B cell (primary cell): ENCODE measurements at regions not wholly inside any gene's neighbourhood (a gene's known extent, or its start where the extent isn't known, plus 50 kb on each side); places are given as distances from the start of the nearest gene placed in this dataset.

Source experiments
- ATAC-seq: fragments of 200-7000 bp; cut with Tn5 transposase; one replicate; pipeline ENCODE4 v1.10.0; 2021; ENCODE audit warnings: low read depth, mild to moderate bottlenecking, moderate number of reproducible peaks, moderate library complexity
- CTCF ChIA-PET: fragments of 350-600 bp; sonication (Branson Sonifier 250); formaldehyde crosslinking; loops from one replicate; lab custom pipeline; 2021; ENCODE audit warnings: antibody characterized with exemption, inconsistent platforms; lab: Charles Lee
- POLR2A ChIA-PET: fragments of 350-600 bp; sonication (Branson Sonifier 250); formaldehyde crosslinking; loops from one replicate; lab custom pipeline; 2021; ENCODE audit warnings: antibody characterized with exemption; lab: Charles Lee
- DNase-seq: peaks from one replicate; pipeline ENCODE4 v3.0.0; 2013
- H2AFZ ChIP-seq: 2 replicates; pipeline ENCODE4 v1.6.1; 2012; ENCODE audit warnings: mild to moderate bottlenecking, low read depth, low read length; ENCODE audit not compliant: insufficient read depth, poor library complexity, severe bottlenecking
- H3K27ac ChIP-seq, 2 donors: 1 replicate in 1 of 2; 2 replicates in 1 of 2; pipeline ENCODE4 v1.5.1; 2012 to 2013; ENCODE audit warnings: low read length in 2 of 2, mild to moderate bottlenecking in 2 of 2, moderate library complexity in 1 of 2
- H3K27me3 ChIP-seq, 4 experiments: fragments of 200-600 bp in 1 of 4; sonication (generic) in 1 of 4; replicated peaks in 1 of 4; 1 replicate in 2 of 4; 2 replicates in 2 of 4; pipeline versions ENCODE4 v1.6.1 to v1.7.0; 2013 to 2016; ENCODE audit warnings: low read length in 3 of 4, mild to moderate bottlenecking in 2 of 4, mixed read lengths in 1 of 4, moderate library complexity in 1 of 4; ENCODE audit not compliant: insufficient read depth in 4 of 4, control insufficient read depth in 3 of 4; ENCODE audit errors: control extremely low read depth in 1 of 4
- H3K36me3 ChIP-seq, 2 experiments: replicated peaks in 1 of 2; 1 replicate in 1 of 2; 2 replicates in 1 of 2; pipeline versions ENCODE4 v1.6.1 to v1.7.1; 2013; ENCODE audit warnings: low read length in 1 of 2; ENCODE audit not compliant: insufficient read depth in 2 of 2, control insufficient read depth in 1 of 2; ENCODE audit errors: control extremely low read depth in 1 of 2, extremely low read depth in 1 of 2
- H3K4me1 ChIP-seq, 2 donors: fragments of 200-600 bp in 1 of 2; sonication (generic) in 1 of 2; 1 replicate in 1 of 2; 2 replicates in 1 of 2; pipeline versions ENCODE4 v1.5.1 to v1.6.1; 2013 to 2017; ENCODE audit warnings: low read length in 2 of 2; ENCODE audit not compliant: control insufficient read depth in 2 of 2, insufficient read depth in 2 of 2
- H3K4me2 ChIP-seq: replicated peaks from 2 replicates; pipeline ENCODE3; 2012; ENCODE audit warnings: mild to moderate bottlenecking, low read depth, low read length; ENCODE audit not compliant: poor library complexity, severe bottlenecking
- H3K4me3 ChIP-seq, 5 experiments: fragments of 200-600 bp in 1 of 5; sonication (generic) in 1 of 5; 1 replicate in 3 of 5; 2 replicates in 2 of 5; pipeline versions ENCODE4 v1.5.1 to v1.7.0; 2011 to 2016; ENCODE audit warnings: low read length in 4 of 5, mild to moderate bottlenecking in 4 of 5, low read depth in 2 of 5, control low read depth in 1 of 5, moderate library complexity in 1 of 5; ENCODE audit not compliant: insufficient read depth in 1 of 5; ENCODE audit errors: control extremely low read depth in 1 of 5, extremely low read depth in 1 of 5
- H3K79me2 ChIP-seq: fragments of 200-600 bp; sonication (generic); one replicate; pipeline ENCODE4 v1.6.0; 2016; ENCODE audit warnings: low read length; ENCODE audit not compliant: control insufficient read depth, insufficient read depth
- H3K9ac ChIP-seq: fragments of 200-600 bp; sonication (generic); 2 replicates; pipeline ENCODE4 v1.6.1; 2017; ENCODE audit warnings: mild to moderate bottlenecking, low read length, moderate library complexity
- H3K9me3 ChIP-seq, 3 donors: one replicate each; pipeline versions ENCODE4 v1.6.1 to v1.7.1; 2013; ENCODE audit warnings: low read length in 2 of 3; ENCODE audit not compliant: control insufficient read depth in 2 of 3, insufficient read depth in 1 of 3; ENCODE audit errors: control extremely low read depth in 1 of 3
- H4K20me1 ChIP-seq: 2 replicates; pipeline ENCODE4 v1.6.0; 2012; ENCODE audit warnings: mild to moderate bottlenecking, low read length; ENCODE audit not compliant: insufficient read depth, control insufficient read depth, poor library complexity, severe bottlenecking
- H3K27ac Mint-ChIP-seq: one replicate; pipeline ENCODE4 v1.8.0; 2021; ENCODE audit warnings: mixed read lengths
- H3K27me3 Mint-ChIP-seq: one replicate; pipeline ENCODE4 v1.8.0; 2021; ENCODE audit warnings: mixed read lengths
- H3K4me1 Mint-ChIP-seq: one replicate; pipeline ENCODE4 v1.8.0; 2021; ENCODE audit warnings: mixed read lengths
- H3K4me3 Mint-ChIP-seq: one replicate; pipeline ENCODE4 v1.8.0; 2021; ENCODE audit warnings: mixed read lengths
- H3K9me3 Mint-ChIP-seq: one replicate; pipeline ENCODE4 v1.8.0; 2022; ENCODE audit warnings: mixed read lengths; ENCODE audit not compliant: insufficient read depth
- EZH2 ChIP-seq: IDR thresholded peaks from 2 replicates; pipeline ENCODE4 v1.6.1; 2012; ENCODE audit warnings: borderline replicate concordance, low read depth, mild to moderate bottlenecking, moderate library complexity, low read length; ENCODE audit not compliant: insufficient read depth, poor library complexity, severe bottlenecking
- WGBS: methylation state at CpG from one replicate; pipeline ENCODE4 v1.1.5; 2013; ENCODE audit warnings: missing lambda C conversion rate; ENCODE audit not compliant: insufficient coverage; 5-methylcytosine and 5-hydroxymethylcytosine counted together
- intact Hi-C: fragments of 100-400 bp; cut with micrococcal nuclease; formaldehyde crosslinking; loops from one replicate; pipeline ENCODE4 v1.10.0; 2022
- TF ChIP-seq, protein P1 (sequence below): fragments of 200-600 bp; IDR thresholded peaks from one replicate; pipeline ENCODE4 v1.8.0; 2022; ENCODE audit warnings: antibody characterized with exemption, mild to moderate bottlenecking

DNA sequence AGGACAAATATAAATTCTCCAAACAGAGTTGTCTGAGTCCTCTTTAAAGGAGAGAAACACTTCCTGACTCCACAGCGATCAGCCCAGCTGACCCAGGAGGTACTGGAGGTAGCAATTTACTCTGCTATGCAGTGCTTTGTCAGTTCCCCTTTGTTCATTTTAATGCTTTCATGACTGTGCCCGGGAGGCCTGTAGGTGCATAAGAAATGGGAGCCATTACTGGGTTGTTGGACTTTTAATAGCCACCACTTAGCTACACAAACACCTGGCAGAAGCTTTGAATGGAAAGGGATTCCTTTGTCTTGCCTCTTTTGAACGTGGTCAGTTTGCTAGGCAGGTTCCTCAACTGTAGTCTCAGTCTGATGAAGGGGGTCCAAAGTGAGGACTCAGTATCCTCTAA is 59.0 kb upstream of the AFF2 start:
- CTCF ChIA-PET: no interaction called here

GRCh38 chrX:148443216-148443615 is 57.2 kb upstream of the AFF2 start:
- Histone ChIP-seq H3K4me1 (no peaks in the 10 kb centered on the region), H3K36me3 (no peaks in the 10 kb centered on the region), H3K4me3 (no peak overlapping the region), H4K20me1 (no peaks in the 10 kb centered on the region), H3K4me2 (no peak overlapping the region), H3K9me3 (no peaks in the 10 kb centered on the region), H3K9ac (no peak overlapping the region), H3K27me3 (no peaks in the 10 kb centered on the region), H3K79me2 (no peaks in the 10 kb centered on the region), H3K27ac (no peak overlapping the region), H2AFZ (no peak overlapping the region)
- intact Hi-C loops: no loop called here
- H3K4me3 Mint-ChIP-seq: no peak overlapping the region
- ATAC-seq (no peak), DNase-seq (no peak)
- no peak for TF ChIP-seq EZH2
- TF ChIP-seq, protein P1, sequence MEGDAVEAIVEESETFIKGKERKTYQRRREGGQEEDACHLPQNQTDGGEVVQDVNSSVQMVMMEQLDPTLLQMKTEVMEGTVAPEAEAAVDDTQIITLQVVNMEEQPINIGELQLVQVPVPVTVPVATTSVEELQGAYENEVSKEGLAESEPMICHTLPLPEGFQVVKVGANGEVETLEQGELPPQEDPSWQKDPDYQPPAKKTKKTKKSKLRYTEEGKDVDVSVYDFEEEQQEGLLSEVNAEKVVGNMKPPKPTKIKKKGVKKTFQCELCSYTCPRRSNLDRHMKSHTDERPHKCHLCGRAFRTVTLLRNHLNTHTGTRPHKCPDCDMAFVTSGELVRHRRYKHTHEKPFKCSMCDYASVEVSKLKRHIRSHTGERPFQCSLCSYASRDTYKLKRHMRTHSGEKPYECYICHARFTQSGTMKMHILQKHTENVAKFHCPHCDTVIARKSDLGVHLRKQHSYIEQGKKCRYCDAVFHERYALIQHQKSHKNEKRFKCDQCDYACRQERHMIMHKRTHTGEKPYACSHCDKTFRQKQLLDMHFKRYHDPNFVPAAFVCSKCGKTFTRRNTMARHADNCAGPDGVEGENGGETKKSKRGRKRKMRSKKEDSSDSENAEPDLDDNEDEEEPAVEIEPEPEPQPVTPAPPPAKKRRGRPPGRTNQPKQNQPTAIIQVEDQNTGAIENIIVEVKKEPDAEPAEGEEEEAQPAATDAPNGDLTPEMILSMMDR: no peak
- no CpG with 5 or more reads among the region's 3 CpGs for WGBS
- H3K27ac Mint-ChIP-seq: no peak overlapping the region
- H3K9me3 Mint-ChIP-seq: no peaks in the 10 kb centered on the region
- H3K27me3 Mint-ChIP-seq: no peaks in the 10 kb centered on the region
- CTCF ChIA-PET: no interaction called here
- POLR2A ChIA-PET: no interaction called here
- no peaks in the 10 kb centered on the region for H3K4me1 Mint-ChIP-seq

More for the DNA sequence above, 59.0 kb upstream of the AFF2 start:
- Histone ChIP-seq H3K27ac (no peak overlapping the region), H3K36me3 (no peaks in the 10 kb centered on the region), H3K4me3 (no peak overlapping the region), H3K4me1 (no peaks in the 10 kb centered on the region), H3K79me2 (no peaks in the 10 kb centered on the region), H3K4me2 (no peak overlapping the region), H3K9ac (no peak overlapping the region), H3K9me3 (no peaks in the 10 kb centered on the region), H3K27me3 (no peaks in the 10 kb centered on the region), H4K20me1 (no peaks in the 10 kb centered on the region), H2AFZ (no peak overlapping the region)
- Mint-ChIP-seq H3K9me3 (no peaks in the 10 kb centered on the region), H3K4me1 (no peaks in the 10 kb centered on the region), H3K27me3 (no peaks in the 10 kb centered on the region), H3K4me3 (no peak overlapping the region), H3K27ac (no peak overlapping the region)
- no CpG with 5 or more reads among the region's 3 CpGs for WGBS
- intact Hi-C loops: no loop called here
- DNase-seq (no peak), ATAC-seq (no peak)
- POLR2A ChIA-PET: no interaction called here
- TF ChIP-seq, protein P1: no peak
- TF ChIP-seq EZH2: no peak
